ENCODE measurements at regions not wholly inside any gene's neighbourhood (a gene's known extent, or its start where the extent isn't known, plus 50 kb on each side); places are given as distances from the start of the nearest gene placed in this dataset.

DNA sequence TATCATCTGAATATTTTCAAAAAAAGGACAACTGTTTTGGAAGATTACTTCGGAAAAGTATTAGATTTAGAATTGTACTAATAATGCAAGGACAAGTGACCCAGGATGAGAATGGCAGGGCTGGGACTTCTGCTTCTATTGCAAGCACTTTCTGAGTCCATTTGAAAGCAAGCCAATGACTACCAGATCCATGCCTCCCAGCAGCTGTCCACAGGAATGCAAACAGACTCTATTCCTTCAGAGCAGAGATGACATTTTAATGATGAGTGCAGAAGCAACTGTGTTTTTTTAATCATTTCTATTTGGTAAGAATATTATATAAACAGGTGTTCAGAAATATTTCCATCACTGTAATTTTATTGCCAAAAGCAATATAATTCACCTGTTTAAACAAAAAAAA lies 456.7 kb downstream of the SOX11 start:
- DNase-seq = no peak
- 86 to 100% (median 89%) methylated on average over 1 of the region's 1 CpG for WGBS, 5 donors
- no peak overlapping the region for H3K4me3 ChIP-seq
- no peak overlapping the region for H3K27ac ChIP-seq
- no peak for TF ChIP-seq POLR2AphosphoS5 (IDR thresholded peaks at IDR 0.05)
- TF ChIP-seq POLR2A (IDR thresholded peaks at IDR 0.05) = no peak
- TF ChIP-seq, protein P1, sequence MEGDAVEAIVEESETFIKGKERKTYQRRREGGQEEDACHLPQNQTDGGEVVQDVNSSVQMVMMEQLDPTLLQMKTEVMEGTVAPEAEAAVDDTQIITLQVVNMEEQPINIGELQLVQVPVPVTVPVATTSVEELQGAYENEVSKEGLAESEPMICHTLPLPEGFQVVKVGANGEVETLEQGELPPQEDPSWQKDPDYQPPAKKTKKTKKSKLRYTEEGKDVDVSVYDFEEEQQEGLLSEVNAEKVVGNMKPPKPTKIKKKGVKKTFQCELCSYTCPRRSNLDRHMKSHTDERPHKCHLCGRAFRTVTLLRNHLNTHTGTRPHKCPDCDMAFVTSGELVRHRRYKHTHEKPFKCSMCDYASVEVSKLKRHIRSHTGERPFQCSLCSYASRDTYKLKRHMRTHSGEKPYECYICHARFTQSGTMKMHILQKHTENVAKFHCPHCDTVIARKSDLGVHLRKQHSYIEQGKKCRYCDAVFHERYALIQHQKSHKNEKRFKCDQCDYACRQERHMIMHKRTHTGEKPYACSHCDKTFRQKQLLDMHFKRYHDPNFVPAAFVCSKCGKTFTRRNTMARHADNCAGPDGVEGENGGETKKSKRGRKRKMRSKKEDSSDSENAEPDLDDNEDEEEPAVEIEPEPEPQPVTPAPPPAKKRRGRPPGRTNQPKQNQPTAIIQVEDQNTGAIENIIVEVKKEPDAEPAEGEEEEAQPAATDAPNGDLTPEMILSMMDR (IDR thresholded peaks at IDR 0.05) = no peak
- no peak for TF ChIP-seq EP300 (IDR thresholded peaks at IDR 0.05)
- intact Hi-C loops (cut with DNase I; ENCODE audit: low total_unique reads) = no loop called here
- H3K36me3 ChIP-seq = no peaks in the 10 kb centered on the region
- H3K9me3 ChIP-seq = peaks cover 0 to 5% (median 4%) of the 10 kb centered on the region in 4 donors
- H3K4me1 ChIP-seq = no peaks in the 10 kb centered on the region
- no peaks in the 10 kb centered on the region for H3K27me3 ChIP-seq

DNA sequence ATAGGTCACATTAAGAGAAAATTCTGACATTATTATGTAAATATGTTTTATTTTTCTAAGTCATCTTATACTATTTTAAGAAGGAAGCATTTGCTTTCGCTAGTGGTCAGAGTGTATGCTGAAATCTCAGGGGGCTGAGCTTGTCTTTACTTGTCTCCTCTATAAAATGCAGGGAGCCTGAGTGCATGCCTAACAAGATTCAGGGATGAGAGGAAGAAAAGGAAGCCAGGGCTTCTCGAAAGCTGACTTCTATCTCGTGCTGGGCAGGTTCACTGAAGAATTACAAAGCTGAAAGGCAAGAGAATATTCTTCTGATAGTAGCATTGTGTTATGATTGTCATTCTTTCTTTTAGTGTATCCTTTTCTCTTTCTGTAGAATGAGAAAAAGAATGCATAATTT lies 467.4 kb downstream of the SOX11 start:
- no peak for TF ChIP-seq EP300 (IDR thresholded peaks at IDR 0.05)
- no peak for TF ChIP-seq POLR2AphosphoS5 (IDR thresholded peaks at IDR 0.05)
- no peak for TF ChIP-seq POLR2A (IDR thresholded peaks at IDR 0.05)
- TF ChIP-seq, protein P1 (IDR thresholded peaks at IDR 0.05) = no peak
- intact Hi-C loops (cut with DNase I; ENCODE audit: low total_unique reads) = no loop called here
- WGBS, 5 donors = 59 to 78% (median 77%) methylated on average over 3 of the region's 3 CpGs
- DNase-seq = no peak
- H3K4me3 ChIP-seq = no peak overlapping the region
- H3K9me3 ChIP-seq = no peaks in the 10 kb centered on the region
- H3K27ac ChIP-seq = no peak overlapping the region
- no peaks in the 10 kb centered on the region for H3K36me3 ChIP-seq
- H3K27me3 ChIP-seq = no peaks in the 10 kb centered on the region
- no peaks in the 10 kb centered on the region for H3K4me1 ChIP-seq

DNA sequence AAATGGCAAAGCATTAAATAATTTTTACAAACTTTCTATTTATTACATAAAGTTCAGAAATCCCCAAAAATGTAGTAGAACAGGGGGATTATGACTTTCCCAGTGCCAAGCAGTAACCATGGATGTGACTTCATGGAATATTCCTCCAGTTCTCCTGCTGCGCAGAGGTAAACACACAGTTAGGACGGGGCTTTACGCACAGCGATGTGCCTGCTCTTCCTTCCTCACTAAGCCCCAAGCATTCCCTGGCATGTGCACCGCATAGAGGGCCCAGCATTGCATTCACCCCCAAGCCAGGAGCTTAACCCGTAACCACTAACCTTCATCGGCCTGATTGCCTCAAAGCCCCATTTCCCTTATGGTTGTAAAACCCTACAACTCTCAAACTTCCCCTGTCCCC lies 471.7 kb downstream of the SOX11 start:
- Histone ChIP-seq H3K36me3 (no peaks in the 10 kb centered on the region), H3K27me3 (no peaks in the 10 kb centered on the region), H3K4me1 (peaks cover 0 to 9% (median 6%) of the 10 kb centered on the region in 4 donors), H3K4me3 (no peak overlapping the region), H3K27ac (no peak overlapping the region), H3K9me3 (no peaks in the 10 kb centered on the region)
- DNase-seq = no peak
- 71 to 93% (median 78%) methylated on average over 7 of the region's 7 CpGs for WGBS, 5 donors
- TF ChIP-seq EP300 (IDR thresholded peaks at IDR 0.05) (no peak), POLR2AphosphoS5 (IDR thresholded peaks at IDR 0.05) (no peak), POLR2A (IDR thresholded peaks at IDR 0.05) (no peak)
- TF ChIP-seq, protein P1 (IDR thresholded peaks at IDR 0.05) = no peak
- intact Hi-C loops (cut with DNase I; ENCODE audit: low total_unique reads) = no loop called here

DNA sequence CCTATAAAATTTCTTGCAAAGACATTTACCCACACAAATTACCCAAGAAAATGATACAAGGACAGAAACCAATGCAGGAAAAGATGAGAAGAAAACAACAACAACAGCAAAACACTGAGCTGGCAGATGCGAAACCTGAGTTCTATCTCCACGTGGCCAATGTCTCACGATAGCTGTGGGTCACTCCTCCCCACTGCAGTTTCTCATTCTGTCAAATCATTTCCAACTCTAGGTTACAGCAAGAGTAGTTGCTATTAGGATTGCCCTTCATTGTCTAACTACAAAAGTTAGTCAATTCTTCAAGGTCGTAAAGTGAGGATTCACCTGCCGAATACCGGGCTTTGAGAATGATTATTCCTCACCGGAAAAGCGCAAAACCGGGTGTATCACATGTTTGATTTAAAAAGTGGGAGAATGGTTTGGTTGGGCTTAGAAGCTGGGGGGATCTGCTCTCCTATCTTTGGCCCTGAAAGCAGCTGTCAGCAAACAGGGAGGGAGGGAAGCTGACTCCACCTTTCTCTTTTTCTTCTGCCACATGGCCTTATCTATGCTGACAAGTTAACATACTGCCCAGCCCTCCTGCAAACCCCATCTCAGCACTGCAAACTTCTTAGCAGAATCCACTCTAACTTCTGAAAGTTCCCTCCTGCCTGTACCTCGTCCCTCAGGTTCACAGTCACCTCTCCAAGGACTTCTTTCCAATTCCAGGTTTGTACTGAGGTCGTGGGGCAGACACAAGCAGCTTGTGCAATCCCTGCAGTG lies 473.0 kb downstream of the SOX11 start:
- intact Hi-C loops (cut with DNase I; ENCODE audit: low total_unique reads) = no loop called here
- Histone ChIP-seq H3K36me3 (no peaks in the 10 kb centered on the region), H3K27me3 (no peaks in the 10 kb centered on the region), H3K4me1 (peaks cover 0 to 9% (median 6%) of the 10 kb centered on the region in 4 donors), H3K4me3 (no peak overlapping the region), H3K9me3 (no peaks in the 10 kb centered on the region), H3K27ac (no peak overlapping the region)
- WGBS, 5 donors = 57 to 72% (median 65%) methylated on average over 11 of the region's 11 CpGs
- TF ChIP-seq POLR2AphosphoS5 (IDR thresholded peaks at IDR 0.05) (no peak), POLR2A (IDR thresholded peaks at IDR 0.05) (no peak), EP300 (IDR thresholded peaks at IDR 0.05) (no peak)
- TF ChIP-seq, protein P1 (IDR thresholded peaks at IDR 0.05) = no peak
- DNase-seq = peak in 1 of 2 donors; percentile 19
